Astrocyte (in vitro differentiated cells and primary cell): ENCODE measurements at regions not wholly inside any gene's neighbourhood (a gene's known extent, or its start where the extent isn't known, plus 50 kb on each side); places are given as distances from the start of the nearest gene placed in this dataset.

Source experiments
- DNase-seq: peaks from one replicate; pipeline ENCODE4 v3.0.0-alpha.2; 2010; ENCODE audit warnings: low read depth
- FAIRE-seq: peaks from 2 replicates; lab custom pipeline; 2011; peaks lifted over from hg19 to GRCh38; lab: Jason Lieb, UNC
- H2AFZ ChIP-seq: 2 replicates; pipeline ENCODE4 v1.6.0; 2012; ENCODE audit warnings: low read depth, low read length, inconsistent platforms
- H3K27ac ChIP-seq: 2 replicates; pipeline ENCODE4 v1.5.1; 2011; ENCODE audit warnings: low read depth, low read length, inconsistent platforms
- H3K27me3 ChIP-seq: 2 replicates; pipeline ENCODE4 v1.6.0; 2011; ENCODE audit warnings: low read length, inconsistent platforms; ENCODE audit not compliant: insufficient read depth
- H3K36me3 ChIP-seq: 2 replicates; pipeline ENCODE4 v1.5.1; 2011; ENCODE audit warnings: low read length, inconsistent platforms; ENCODE audit not compliant: insufficient read depth
- H3K4me1 ChIP-seq: 2 replicates; pipeline ENCODE4 v1.5.1; 2011; ENCODE audit warnings: low read length, inconsistent platforms; ENCODE audit not compliant: insufficient read depth
- H3K4me2 ChIP-seq: 2 replicates; pipeline ENCODE4 v1.6.0; 2012; ENCODE audit warnings: low read length, inconsistent platforms
- H3K4me3 ChIP-seq: 2 replicates; pipeline ENCODE4 v1.5.1; 2011; ENCODE audit warnings: low read depth, mild to moderate bottlenecking, low read length, inconsistent platforms; ENCODE audit not compliant: insufficient read depth
- H3K79me2 ChIP-seq: 2 replicates; pipeline ENCODE4 v1.6.0; 2012; ENCODE audit warnings: mild to moderate bottlenecking, low read length, inconsistent platforms; ENCODE audit not compliant: insufficient read depth
- H3K9ac ChIP-seq: 2 replicates; pipeline ENCODE4 v1.6.0; 2012; ENCODE audit warnings: mild to moderate bottlenecking, low read length, inconsistent platforms
- H3K9me3 ChIP-seq: 2 replicates; pipeline ENCODE4 v1.5.1; 2012; ENCODE audit warnings: low read depth, mild to moderate bottlenecking, low read length, inconsistent platforms; ENCODE audit not compliant: insufficient read depth
- H4K20me1 ChIP-seq: 2 replicates; pipeline ENCODE4 v1.6.0; 2012; ENCODE audit warnings: low read length, inconsistent platforms; ENCODE audit not compliant: insufficient read depth
- H3K27ac Mint-ChIP-seq: one replicate; pipeline ENCODE4 v1.8.0; 2021; ENCODE audit warnings: mild to moderate bottlenecking, mixed read lengths; ENCODE audit not compliant: unreplicated experiment
- H3K27me3 Mint-ChIP-seq: one replicate; pipeline ENCODE4 v1.8.0; 2021; ENCODE audit warnings: low read depth, mixed read lengths; ENCODE audit not compliant: unreplicated experiment
- H3K36me3 Mint-ChIP-seq: one replicate; pipeline ENCODE4 v1.8.0; 2021; ENCODE audit warnings: low read depth, mixed read lengths; ENCODE audit not compliant: unreplicated experiment
- H3K4me1 Mint-ChIP-seq: one replicate; pipeline ENCODE4 v1.8.0; 2021; ENCODE audit warnings: low read depth, mixed read lengths; ENCODE audit not compliant: unreplicated experiment
- H3K4me3 Mint-ChIP-seq: one replicate; pipeline ENCODE4 v1.8.0; 2021; ENCODE audit warnings: mild to moderate bottlenecking, moderate library complexity, mixed read lengths; ENCODE audit not compliant: unreplicated experiment
- H3K9me3 Mint-ChIP-seq: one replicate; pipeline ENCODE4 v1.8.0; 2021; ENCODE audit warnings: mild to moderate bottlenecking, mixed read lengths; ENCODE audit not compliant: unreplicated experiment
- EZH2 ChIP-seq: IDR thresholded peaks from 2 replicates; pipeline ENCODE4 v1.6.1; 2012; ENCODE audit warnings: mild to moderate bottlenecking, low read length, inconsistent platforms; ENCODE audit not compliant: insufficient read depth
- TF ChIP-seq, protein P1 (sequence below): IDR thresholded peaks from 2 replicates; pipeline ENCODE4 v1.5.1; 2011; ENCODE audit warnings: low read depth, mild to moderate bottlenecking, inconsistent platforms, low read length, moderate library complexity; ENCODE audit not compliant: insufficient read depth

DNA sequence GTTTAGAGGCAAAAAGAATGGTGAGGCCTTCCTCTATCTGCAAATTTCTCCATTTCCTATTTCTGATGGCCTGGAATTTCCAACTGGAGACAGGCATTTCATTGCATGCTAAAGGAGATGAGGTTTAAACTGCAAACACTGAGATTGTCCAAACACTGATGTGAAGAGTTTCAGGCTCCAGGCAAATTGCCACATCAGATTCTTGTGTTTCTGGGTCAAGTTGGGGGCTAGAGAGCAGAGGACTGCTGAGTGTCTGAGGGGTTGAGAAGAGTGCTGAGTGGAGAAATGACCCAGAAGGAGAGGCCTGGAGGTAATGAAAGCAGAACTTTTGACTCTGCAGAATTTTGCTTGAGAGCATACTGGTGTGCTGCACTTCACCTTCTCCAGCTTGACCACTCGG, 216.7 kb upstream of the MPHOSPH6 start:
- H3K4me3 Mint-ChIP-seq: no peak overlapping the region
- H2AFZ ChIP-seq: no peak overlapping the region
- FAIRE-seq: no peak

DNA sequence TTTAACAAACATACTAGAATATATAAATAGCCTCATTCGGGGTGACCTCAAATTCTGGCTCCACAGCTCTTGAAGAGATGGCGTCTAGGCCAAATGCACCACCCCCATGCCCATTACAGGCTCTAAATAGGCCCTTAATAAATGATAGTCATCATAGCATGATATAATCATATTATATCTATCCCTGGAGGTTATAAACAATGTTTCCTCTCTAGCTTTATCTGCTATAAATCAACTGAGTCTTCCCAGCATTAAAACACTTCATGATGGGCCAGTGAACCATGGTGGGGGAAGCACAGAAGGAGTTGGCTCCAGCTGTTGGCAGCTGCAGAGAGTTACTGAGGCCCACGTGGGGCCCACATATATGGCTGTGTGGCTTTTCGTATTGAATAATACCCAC, 214.9 kb upstream of the MPHOSPH6 start:
- FAIRE-seq (no peak), DNase-seq (no peak)
- TF ChIP-seq, protein P1, sequence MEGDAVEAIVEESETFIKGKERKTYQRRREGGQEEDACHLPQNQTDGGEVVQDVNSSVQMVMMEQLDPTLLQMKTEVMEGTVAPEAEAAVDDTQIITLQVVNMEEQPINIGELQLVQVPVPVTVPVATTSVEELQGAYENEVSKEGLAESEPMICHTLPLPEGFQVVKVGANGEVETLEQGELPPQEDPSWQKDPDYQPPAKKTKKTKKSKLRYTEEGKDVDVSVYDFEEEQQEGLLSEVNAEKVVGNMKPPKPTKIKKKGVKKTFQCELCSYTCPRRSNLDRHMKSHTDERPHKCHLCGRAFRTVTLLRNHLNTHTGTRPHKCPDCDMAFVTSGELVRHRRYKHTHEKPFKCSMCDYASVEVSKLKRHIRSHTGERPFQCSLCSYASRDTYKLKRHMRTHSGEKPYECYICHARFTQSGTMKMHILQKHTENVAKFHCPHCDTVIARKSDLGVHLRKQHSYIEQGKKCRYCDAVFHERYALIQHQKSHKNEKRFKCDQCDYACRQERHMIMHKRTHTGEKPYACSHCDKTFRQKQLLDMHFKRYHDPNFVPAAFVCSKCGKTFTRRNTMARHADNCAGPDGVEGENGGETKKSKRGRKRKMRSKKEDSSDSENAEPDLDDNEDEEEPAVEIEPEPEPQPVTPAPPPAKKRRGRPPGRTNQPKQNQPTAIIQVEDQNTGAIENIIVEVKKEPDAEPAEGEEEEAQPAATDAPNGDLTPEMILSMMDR: no peak
- Histone ChIP-seq H4K20me1 (no peaks in the 10 kb centered on the region), H3K9me3 (no peaks in the 10 kb centered on the region), H3K9ac (no peak overlapping the region), H3K4me1 (no peaks in the 10 kb centered on the region), H3K4me3 (no peak overlapping the region), H3K27ac (no peak overlapping the region), H3K36me3 (no peaks in the 10 kb centered on the region), H3K4me2 (no peak overlapping the region), H3K79me2 (no peaks in the 10 kb centered on the region), H2AFZ (no peak overlapping the region), H3K27me3 (peaks cover 4% of the 10 kb centered on the region)
- Mint-ChIP-seq H3K27me3 (peaks cover 25% of the 10 kb centered on the region), H3K27ac (no peak overlapping the region), H3K36me3 (no peaks in the 10 kb centered on the region), H3K4me3 (no peak overlapping the region), H3K4me1 (no peaks in the 10 kb centered on the region), H3K9me3 (no peaks in the 10 kb centered on the region)

More for the DNA sequence above, 216.7 kb upstream of the MPHOSPH6 start:
- Mint-ChIP-seq H3K9me3 (no peaks in the 10 kb centered on the region), H3K27ac (no peak overlapping the region), H3K36me3 (no peaks in the 10 kb centered on the region), H3K27me3 (peaks cover 33% of the 10 kb centered on the region), H3K4me1 (no peaks in the 10 kb centered on the region)
- H4K20me1 ChIP-seq: no peaks in the 10 kb centered on the region
- H3K27me3 ChIP-seq: peaks cover 4% of the 10 kb centered on the region
- TF ChIP-seq EZH2: no peak
- TF ChIP-seq, protein P1: no peak
- H3K4me2 ChIP-seq: no peak overlapping the region
- no peak overlapping the region for H3K9ac ChIP-seq
- no peaks in the 10 kb centered on the region for H3K9me3 ChIP-seq
- H3K79me2 ChIP-seq: no peaks in the 10 kb centered on the region
- no peak for DNase-seq
- no peaks in the 10 kb centered on the region for H3K4me1 ChIP-seq
- H3K36me3 ChIP-seq: no peaks in the 10 kb centered on the region
- H3K4me3 ChIP-seq: no peak overlapping the region
- H3K27ac ChIP-seq: no peak overlapping the region

DNA sequence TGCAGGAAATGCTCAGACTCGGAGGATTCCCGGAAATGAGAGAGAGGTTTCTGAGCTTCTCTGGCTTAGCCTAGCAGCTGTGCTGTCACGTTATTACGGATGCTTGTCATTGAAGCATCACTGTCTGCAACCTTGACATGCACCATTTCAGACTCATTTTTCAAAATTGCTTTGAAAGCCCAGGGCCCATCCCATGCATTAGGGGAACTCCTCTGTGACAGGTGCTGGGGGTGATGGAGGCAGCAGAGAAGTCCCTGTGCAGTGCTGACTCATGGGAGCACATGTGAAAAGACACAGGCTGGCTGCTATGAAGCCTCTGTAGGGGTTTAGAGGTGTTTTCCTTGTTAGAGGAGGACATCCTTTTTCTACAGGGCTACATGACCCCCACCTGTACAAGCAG, 214.0 kb upstream of the MPHOSPH6 start:
- no peaks in the 10 kb centered on the region for H3K9me3 Mint-ChIP-seq
- H2AFZ ChIP-seq: no peak overlapping the region
- peaks cover 26% of the 10 kb centered on the region for H3K27me3 Mint-ChIP-seq
- no peaks in the 10 kb centered on the region for H4K20me1 ChIP-seq
- no peaks in the 10 kb centered on the region for H3K36me3 Mint-ChIP-seq
- H3K9ac ChIP-seq: no peak overlapping the region
- no peaks in the 10 kb centered on the region for H3K4me1 ChIP-seq
- H3K27ac Mint-ChIP-seq: no peak overlapping the region
- H3K4me3 Mint-ChIP-seq: no peak overlapping the region
- FAIRE-seq (no peak), DNase-seq (no peak)
- H3K36me3 ChIP-seq: no peaks in the 10 kb centered on the region
- no peak overlapping the region for H3K4me3 ChIP-seq
- H3K4me1 Mint-ChIP-seq: no peaks in the 10 kb centered on the region
- no peaks in the 10 kb centered on the region for H3K79me2 ChIP-seq
- H3K4me2 ChIP-seq: no peak overlapping the region
- no peaks in the 10 kb centered on the region for H3K27me3 ChIP-seq
- no peak overlapping the region for H3K27ac ChIP-seq
- no peaks in the 10 kb centered on the region for H3K9me3 ChIP-seq
- TF ChIP-seq EZH2: no peak
- TF ChIP-seq, protein P1: no peak
